Kidney glomerular epithelial cell (primary cell): ENCODE measurements at regions not wholly inside any gene's neighbourhood (a gene's known extent, or its start where the extent isn't known, plus 50 kb on each side); places are given as distances from the start of the nearest gene placed in this dataset.
"Not testable (repeated sequence)": the region's sequence is repeated elsewhere in the genome, so short reads cannot be mapped to it uniquely, and the experiment has no call there.

Source experiments
- DNase-seq: peaks from one replicate; lab custom pipeline; 2025; lab: John Stamatoyannopoulos, UW

DNA sequence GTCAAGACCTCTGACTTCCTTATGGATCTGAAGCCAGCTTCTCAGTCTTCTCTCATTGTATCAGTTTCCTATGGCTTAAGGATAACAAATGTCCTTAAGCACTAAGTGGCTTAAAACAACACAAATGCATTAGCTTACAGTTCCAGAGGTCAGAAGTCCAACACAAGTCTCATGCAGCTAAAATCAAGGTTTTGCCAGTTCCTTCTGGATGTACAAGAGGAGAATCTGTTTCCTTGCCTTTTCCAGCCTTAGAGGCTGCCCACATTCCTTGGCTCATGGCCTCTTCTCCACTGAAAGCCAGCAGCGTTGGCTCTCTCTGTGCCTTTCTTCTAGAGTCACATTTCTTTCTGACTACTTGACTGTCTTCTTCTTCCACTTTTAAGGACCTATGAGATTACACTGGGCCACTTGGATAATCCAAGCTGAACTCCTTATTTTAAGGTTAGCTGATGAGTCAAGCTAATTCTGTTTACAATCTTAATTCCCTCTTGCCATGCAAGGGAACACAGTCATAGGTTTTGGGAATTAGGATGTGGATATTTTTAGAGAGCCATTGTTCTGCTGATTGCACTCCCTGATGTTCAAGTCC is 179.0 kb downstream of the BCAS1 start:
- DNase-seq: no peak

GRCh38 chr20:53890443-53891305 is 179.7 kb downstream of the BCAS1 start:
- DNase-seq: no peak

DNA sequence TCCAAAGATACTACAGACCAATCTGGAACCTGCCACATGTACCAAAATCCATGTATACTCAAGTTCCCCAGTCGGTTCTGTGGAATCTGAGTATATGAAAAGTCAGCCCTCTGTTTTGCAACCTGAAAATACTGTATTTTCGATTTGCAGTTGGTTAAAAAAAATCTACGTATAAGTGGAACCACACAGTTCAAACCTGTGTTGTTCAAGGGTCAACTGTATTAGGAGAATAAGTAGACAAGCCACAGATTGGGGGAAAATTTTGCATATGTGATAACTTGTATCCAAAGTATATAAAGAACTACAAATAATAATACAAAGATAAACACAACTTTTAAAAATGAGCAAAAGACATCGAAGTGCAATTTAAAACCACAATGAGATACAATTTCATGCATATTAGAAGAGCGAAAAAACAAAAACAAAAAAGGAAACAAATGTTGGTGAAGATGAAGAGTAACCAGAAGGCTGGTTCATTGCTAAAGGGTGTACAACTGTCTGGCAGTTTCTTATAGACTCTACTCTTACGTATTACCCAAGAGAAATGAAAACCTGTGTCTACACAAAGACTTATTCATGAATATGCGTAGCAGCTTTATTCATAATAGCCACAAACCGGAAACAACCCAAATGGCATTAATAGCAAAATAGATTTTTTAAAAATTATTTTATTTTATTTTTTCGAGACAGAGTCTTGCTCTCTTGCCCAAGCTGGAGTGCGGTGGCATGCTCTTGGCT is 180.8 kb downstream of the BCAS1 start:
- DNase-seq: no peak

DNA sequence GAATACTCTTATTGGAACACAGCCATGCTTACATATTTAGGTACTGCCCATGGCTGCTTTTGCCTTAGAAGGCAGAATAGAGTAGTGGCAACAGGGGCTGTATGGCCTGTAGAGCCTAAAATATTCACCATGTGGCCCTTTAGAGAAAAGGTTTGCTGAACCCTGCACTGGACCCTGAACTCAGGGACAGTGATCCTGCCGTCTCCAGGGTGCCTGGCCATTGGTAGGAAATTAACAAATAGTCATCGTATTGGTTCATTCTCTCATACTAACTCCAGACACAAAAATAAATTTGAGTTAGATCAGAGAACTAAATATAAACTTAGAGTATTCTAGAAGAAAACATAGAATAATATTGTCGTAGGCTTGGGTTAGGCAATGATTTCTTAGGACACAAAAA is 181.4 kb downstream of the BCAS1 start:
- DNase-seq: no peak

- DNase-seq: no peak
These were observed 181.9 kb downstream of the BCAS1 start for GRCh38 chr20:53888510-53888909.

GRCh38 chr20:53887973-53888372 is 182.4 kb downstream of the BCAS1 start:
- no peak for DNase-seq

- no peak for DNase-seq
These were observed 185.4 kb downstream of the BCAS1 start for GRCh38 chr20:53884859-53885541.

DNA sequence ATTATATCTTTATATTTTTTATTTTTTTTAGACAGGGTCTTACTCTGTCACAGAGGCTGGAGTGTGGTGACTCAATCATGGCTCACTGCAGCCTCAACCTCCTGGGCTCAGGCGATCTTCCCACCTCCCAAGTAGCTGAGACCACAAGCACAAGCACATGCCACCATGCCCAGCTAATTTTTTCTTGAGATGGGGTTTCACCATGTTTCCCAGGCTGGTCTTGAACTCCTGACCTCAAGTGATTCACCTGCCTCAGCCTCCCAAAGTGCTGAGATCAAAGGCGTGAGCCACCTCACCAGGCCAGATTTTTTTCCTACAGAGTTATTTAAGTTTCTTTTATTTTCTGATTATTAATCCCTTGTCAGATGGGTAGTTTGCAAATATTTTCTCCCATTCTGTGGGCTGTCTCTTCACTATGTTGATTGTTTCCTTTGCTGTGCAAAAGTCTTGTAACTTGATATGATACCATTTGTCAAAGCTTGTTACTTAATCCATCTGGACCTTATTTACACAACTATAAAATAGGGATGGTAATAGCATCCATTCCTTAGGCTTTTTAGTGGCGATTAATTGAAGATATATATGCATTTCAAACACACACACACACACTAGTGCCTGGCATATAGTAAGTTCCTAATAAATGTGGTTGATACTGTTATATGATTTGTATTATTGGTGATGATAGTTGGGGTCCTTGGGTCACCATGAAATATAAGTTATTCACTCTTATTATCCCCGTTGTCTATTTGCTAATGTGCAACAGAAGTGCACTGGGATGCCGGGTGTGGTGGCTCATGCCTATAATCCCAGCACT is 187.1 kb downstream of the BCAS1 start:
- DNase-seq: peak; percentile 39

- not testable (repeated sequence) for DNase-seq
These were observed 187.9 kb downstream of the BCAS1 start for GRCh38 chr20:53882438-53882986.

DNA sequence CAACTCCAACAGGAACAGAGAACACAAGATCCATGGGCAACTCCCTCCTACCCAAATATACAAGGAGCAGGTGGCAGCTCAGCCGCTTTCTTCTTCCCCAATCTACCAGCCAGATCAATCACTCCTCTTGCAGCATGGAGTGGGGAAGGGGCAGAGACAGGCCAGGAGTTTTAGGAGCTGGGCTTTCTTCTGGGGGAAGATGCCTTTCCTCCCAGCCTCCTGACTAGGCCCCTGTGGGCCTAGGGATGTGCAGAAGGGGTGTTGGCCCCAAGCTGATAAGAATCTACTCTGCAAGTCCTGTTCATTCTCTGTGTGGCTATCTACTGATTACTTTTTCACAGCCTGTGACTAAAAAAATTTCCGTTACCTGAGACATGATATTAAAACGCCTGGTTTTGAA is 189.0 kb downstream of the BCAS1 start:
- no peak for DNase-seq

DNA sequence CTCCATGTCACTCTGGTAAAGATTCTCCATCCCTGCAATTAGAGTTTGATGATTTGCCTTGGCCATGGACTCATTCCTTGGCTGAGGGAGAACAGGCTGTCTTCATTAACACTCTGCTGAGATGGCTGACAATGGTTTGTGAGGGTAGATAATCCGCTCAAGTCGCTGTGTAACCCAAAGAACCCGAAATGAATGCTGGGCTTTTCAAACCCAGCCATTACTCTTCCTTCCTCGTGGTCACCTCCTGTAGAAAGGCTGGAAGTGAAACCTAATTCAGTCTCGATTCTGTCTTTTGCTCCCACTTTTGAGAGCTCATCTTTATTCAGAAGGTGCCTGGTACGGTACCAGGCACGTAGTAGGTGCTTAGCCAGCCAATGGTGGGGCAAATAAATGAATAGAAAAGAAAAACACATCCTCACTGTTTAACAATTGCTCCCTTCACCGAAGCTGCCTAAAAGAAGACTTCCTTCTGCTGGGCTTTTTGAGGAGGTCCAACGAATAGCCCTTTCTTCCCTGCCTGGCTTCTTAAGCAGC is 190.2 kb downstream of the BCAS1 start:
- DNase-seq: no peak

- no peak for DNase-seq
These were observed 191.2 kb downstream of the BCAS1 start for GRCh38 chr20:53879048-53879684.

DNA sequence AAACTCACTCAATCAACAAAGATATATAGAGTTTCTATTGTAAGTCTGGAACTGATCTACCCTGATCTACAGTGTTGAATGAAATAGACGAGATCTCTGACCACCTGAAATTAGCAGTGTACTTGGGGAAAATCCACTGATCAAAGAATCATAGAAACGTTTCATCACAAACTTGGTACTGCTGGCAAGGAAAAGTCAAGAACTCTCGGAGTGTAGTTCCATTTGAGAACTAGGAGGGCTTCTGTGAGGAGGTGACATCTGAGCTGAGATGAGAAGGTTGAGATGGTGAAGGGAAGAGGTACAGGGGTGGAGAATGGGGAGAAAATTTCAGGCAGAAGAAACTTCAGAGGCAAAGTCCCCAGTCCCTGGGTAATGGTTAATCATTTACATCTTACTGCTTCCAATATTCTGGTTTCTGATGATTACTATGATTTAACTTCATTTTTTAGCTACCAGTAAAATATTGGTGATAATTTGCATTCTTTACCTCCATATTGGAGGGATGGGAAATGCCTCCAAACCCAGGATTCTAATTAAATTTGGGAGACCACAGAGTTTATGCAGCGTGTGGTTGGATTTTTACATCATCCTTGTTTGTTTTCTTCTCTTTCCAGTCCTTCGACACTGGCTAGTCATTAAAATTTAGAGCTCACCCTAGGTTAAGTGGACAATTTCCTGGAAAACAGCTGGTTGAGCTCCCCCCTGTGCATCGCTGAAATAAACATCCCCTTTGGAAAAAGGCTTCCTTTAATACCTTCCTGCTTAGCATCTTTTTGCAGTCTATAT is 191.9 kb downstream of the BCAS1 start:
- DNase-seq: no peak

DNA sequence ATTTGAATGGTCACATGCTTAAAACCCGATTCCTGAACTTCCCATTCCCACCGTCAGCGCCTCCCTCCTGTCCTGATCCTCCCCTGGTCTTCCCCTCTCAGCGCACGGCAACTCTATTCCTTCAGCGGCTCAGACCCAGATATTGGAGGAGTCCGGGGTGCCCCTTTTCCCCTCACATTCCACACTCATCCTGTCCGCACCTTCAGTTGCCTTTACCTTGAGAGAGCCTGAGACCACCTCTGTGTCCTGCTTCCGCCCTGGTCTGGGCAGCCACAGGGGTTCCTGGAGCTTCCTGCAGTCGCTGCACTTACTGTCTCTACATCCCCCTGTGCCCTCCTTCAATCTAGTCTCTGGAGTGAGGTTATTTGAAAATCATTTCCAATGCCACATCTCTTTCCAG is 193.4 kb downstream of the BCAS1 start:
- no peak for DNase-seq

GRCh38 chr20:53876470-53876869 is 193.9 kb downstream of the BCAS1 start:
- DNase-seq: no peak

- DNase-seq: no peak
These were observed 194.9 kb downstream of the BCAS1 start for GRCh38 chr20:53875452-53875851.

DNA sequence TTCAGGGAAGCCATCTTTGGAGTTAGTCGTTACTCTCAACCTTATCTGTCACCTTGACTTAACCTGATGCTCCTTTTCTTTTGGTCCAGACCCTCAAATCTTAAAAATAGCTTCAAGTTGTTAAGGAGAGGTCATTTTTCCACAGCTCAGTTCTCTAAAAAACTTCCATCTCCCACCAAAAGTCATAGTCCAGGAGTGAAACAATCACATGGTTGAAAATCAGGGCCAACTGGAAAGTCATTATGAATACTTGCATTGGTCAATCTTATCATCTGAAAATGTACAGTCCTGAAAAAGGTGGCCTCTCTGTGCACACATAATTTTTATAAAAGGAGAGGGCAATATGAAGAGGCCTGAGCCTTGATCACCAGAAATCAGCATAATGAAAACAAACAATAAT is 195.7 kb downstream of the BCAS1 start:
- no peak for DNase-seq

- DNase-seq: no peak
These were observed 196.3 kb downstream of the BCAS1 start for GRCh38 chr20:53874104-53874503.

GRCh38 chr20:53873230-53873604 is 197.2 kb downstream of the BCAS1 start:
- no peak for DNase-seq
